GM23338 (cell line): ENCODE measurements at regions not wholly inside any gene's neighbourhood (a gene's known extent, or its start where the extent isn't known, plus 50 kb on each side); places are given as distances from the start of the nearest gene placed in this dataset.

Source experiments
- ATAC-seq: fragments of 200-7000 bp; cut with Tn5 transposase; 3 replicates; pipeline ENCODE4 v1.9.1; 2020
- DNase-seq: peaks from one replicate; pipeline ENCODE4 v3.0.0-alpha.2; 2015; ENCODE audit warnings: low spot score
- H2AFZ ChIP-seq: fragments of 200-600 bp; sonication (generic); 2 replicates; pipeline ENCODE4 v1.8.0; 2016; ENCODE audit warnings: antibody characterized with exemption, mild to moderate bottlenecking, moderate library complexity
- H3F3A ChIP-seq: fragments of 200-600 bp; sonication (generic); replicated peaks from 2 replicates; pipeline ENCODE4 v1.8.0; 2017; ENCODE audit warnings: antibody characterized with exemption, mixed run types, low read depth
- H3K27ac ChIP-seq: fragments of 200-600 bp; sonication (generic); 2 replicates; pipeline ENCODE4 v1.6.1; 2016; ENCODE audit warnings: low read depth
- H3K27me3 ChIP-seq: fragments of 200-600 bp; sonication (generic); 2 replicates; pipeline ENCODE4 v1.8.0; 2016; ENCODE audit warnings: mild to moderate bottlenecking, mixed run types, moderate library complexity; ENCODE audit not compliant: insufficient read depth
- H3K36me3 ChIP-seq: fragments of 200-600 bp; sonication (generic); 2 replicates; pipeline ENCODE4 v1.8.0; 2016; ENCODE audit warnings: mild to moderate bottlenecking; ENCODE audit not compliant: insufficient read depth
- H3K4me1 ChIP-seq: fragments of 200-600 bp; sonication (generic); 2 replicates; pipeline ENCODE4 v1.8.0; 2016; ENCODE audit warnings: mild to moderate bottlenecking, moderate library complexity; ENCODE audit not compliant: insufficient read depth
- H3K4me2 ChIP-seq: fragments of 200-600 bp; sonication (generic); 2 replicates; pipeline ENCODE4 v1.7.1; 2017; ENCODE audit warnings: mixed run types
- H3K4me3 ChIP-seq: fragments of 200-600 bp; sonication (generic); 2 replicates; pipeline ENCODE4 v1.6.1; 2016; ENCODE audit warnings: mixed run types
- H3K79me2 ChIP-seq: fragments of 200-600 bp; sonication (generic); replicated peaks from 2 replicates; pipeline ENCODE4 v1.8.0; 2017; ENCODE audit warnings: mild to moderate bottlenecking; ENCODE audit not compliant: insufficient read depth
- H3K9me2 ChIP-seq: fragments of 200-600 bp; sonication (generic); 2 replicates; pipeline ENCODE4 v1.8.0; 2017; ENCODE audit not compliant: insufficient read depth
- H4K20me1 ChIP-seq: fragments of 200-600 bp; sonication (generic); replicated peaks from 2 replicates; pipeline ENCODE4 v1.8.0; 2017; ENCODE audit warnings: mild to moderate bottlenecking; ENCODE audit not compliant: insufficient read depth
- H3K27ac Mint-ChIP-seq: 2 replicates; pipeline ENCODE4 v1.8.0; 2020; ENCODE audit warnings: inconsistent platforms, mild to moderate bottlenecking, moderate library complexity, mixed read lengths
- H3K27me3 Mint-ChIP-seq: 3 replicates; pipeline ENCODE4 v1.8.0; 2022; ENCODE audit warnings: low read depth, mild to moderate bottlenecking, moderate library complexity, mixed read lengths, inconsistent platforms; ENCODE audit not compliant: insufficient read depth, poor library complexity
- H3K36me3 Mint-ChIP-seq: 3 replicates; pipeline ENCODE4 v1.8.0; 2021; ENCODE audit warnings: low read depth, mild to moderate bottlenecking, inconsistent platforms, moderate library complexity, mixed read lengths
- H3K4me1 Mint-ChIP-seq: 3 replicates; pipeline ENCODE4 v1.8.0; 2020; ENCODE audit warnings: mild to moderate bottlenecking, inconsistent platforms, mixed read lengths
- H3K4me3 Mint-ChIP-seq: 3 replicates; pipeline ENCODE4 v1.8.0; 2021; ENCODE audit warnings: moderate library complexity, mild to moderate bottlenecking, inconsistent platforms, mixed read lengths
- H3K9me3 Mint-ChIP-seq: 3 replicates; pipeline ENCODE4 v1.8.0; 2020; ENCODE audit warnings: moderate library complexity, mild to moderate bottlenecking, inconsistent platforms, mixed read lengths
- CTCF ChIP-seq, 2 experiments: fragments of 200-600 bp in 1 of 2; sonication (generic) in 1 of 2; conservative IDR thresholded peaks; 2 replicates each; pipeline versions ENCODE4 v1.5.1 to v1.6.1; 2016 to 2017; ENCODE audit warnings: antibody characterized with exemption in 2 of 2, low read depth in 2 of 2, mild to moderate bottlenecking in 2 of 2, moderate library complexity in 1 of 2
- ETS1 ChIP-seq: IDR thresholded peaks from 2 replicates; pipeline ENCODE4 v1.6.1; 2016; ENCODE audit warnings: antibody characterized with exemption
- EZH2 ChIP-seq: fragments of 200-600 bp; sonication (generic); IDR thresholded peaks from one replicate; pipeline ENCODE4 v1.8.0; 2017; ENCODE audit warnings: antibody characterized with exemption, mild to moderate bottlenecking, low read depth; ENCODE audit not compliant: unreplicated experiment
- EZH2phosphoT487 ChIP-seq: fragments of 200-600 bp; sonication (generic); IDR thresholded peaks from one replicate; pipeline ENCODE4 v1.8.1; 2018; ENCODE audit warnings: antibody characterized with exemption; ENCODE audit not compliant: unreplicated experiment
- NANOG ChIP-seq: IDR thresholded peaks from 2 replicates; pipeline ENCODE4 v1.6.1; 2016; ENCODE audit warnings: antibody characterized with exemption, borderline replicate concordance
- POLR2AphosphoS5 ChIP-seq: IDR thresholded peaks from 2 replicates; pipeline ENCODE4 v1.6.1; 2016; ENCODE audit warnings: antibody characterized with exemption, low read depth
- STAT1 ChIP-seq: IDR thresholded peaks from one replicate; pipeline ENCODE4 v1.6.1; 2016; ENCODE audit warnings: antibody characterized with exemption; ENCODE audit not compliant: unreplicated experiment
- ZNF114 ChIP-seq: fragments of 250-450 bp; sonication (Bioruptor Pico); IDR thresholded peaks from 2 replicates; pipeline ENCODE4 v1.5.0; 2020; ENCODE audit warnings: mild to moderate bottlenecking, moderate library complexity
- ZNF331 ChIP-seq: fragments of 250-450 bp; sonication (Bioruptor Pico); IDR thresholded peaks from 2 replicates; pipeline ENCODE4 v1.5.0; 2020; ENCODE audit warnings: low read depth, mild to moderate bottlenecking, moderate library complexity
- ZNF462 ChIP-seq: fragments of 250-450 bp; sonication (Bioruptor Pico); IDR thresholded peaks from 2 replicates; pipeline ENCODE4 v1.5.0; 2020; ENCODE audit warnings: mild to moderate bottlenecking, moderate library complexity

GRCh38 chr1:65027666-65028358, 61.5 kb upstream of the JAK1 start:
- no peak overlapping the region for H3K27ac Mint-ChIP-seq

More at GRCh38 chr1:65027666-65028358, 61.5 kb upstream of the JAK1 start:
- Histone ChIP-seq H3K36me3 (no peaks in the 10 kb centered on the region), H2AFZ (no peak overlapping the region), H3K27me3 (no peaks in the 10 kb centered on the region), H3K4me2 (no peak overlapping the region; the same call in 1 of the 2 replicates), H3K79me2 (no peaks in the 10 kb centered on the region), H4K20me1 (no peaks in the 10 kb centered on the region), H3K4me3 (no peak overlapping the region), H3K9me2 (no peaks in the 10 kb centered on the region), H3F3A (no peaks in the 10 kb centered on the region), H3K27ac (no peak overlapping the region), H3K4me1 (peaks cover 8% of the 10 kb centered on the region; the same call in 1 of the 2 replicates)
- H3K4me1 Mint-ChIP-seq = peaks cover 24% of the 10 kb centered on the region
- ATAC-seq (no peak), DNase-seq (no peak)
- TF ChIP-seq CTCF (conservative IDR thresholded peaks at IDR 0.05; ENCODE audit: low read depth in 2 of 2) (no peak), EZH2 (no peak), ZNF114 (no peak), NANOG (no peak), EZH2phosphoT487 (no peak), POLR2AphosphoS5 (no peak), ETS1 (no peak), ZNF462 (CRISPR knock-in tag) (no peak), ZNF331 (CRISPR knock-in tag) (no peak), STAT1 (no peak)
- H3K27me3 Mint-ChIP-seq = peaks cover 5% of the 10 kb centered on the region
- H3K4me3 Mint-ChIP-seq = no peak overlapping the region
- peaks cover 6% of the 10 kb centered on the region; the same call in 2 of the 3 replicates for H3K9me3 Mint-ChIP-seq
- peaks cover 8% of the 10 kb centered on the region for H3K36me3 Mint-ChIP-seq
